ENCODE measurements at regions not wholly inside any gene's neighbourhood (a gene's known extent, or its start where the extent isn't known, plus 50 kb on each side); places are given as distances from the start of the nearest gene placed in this dataset.

DNA sequence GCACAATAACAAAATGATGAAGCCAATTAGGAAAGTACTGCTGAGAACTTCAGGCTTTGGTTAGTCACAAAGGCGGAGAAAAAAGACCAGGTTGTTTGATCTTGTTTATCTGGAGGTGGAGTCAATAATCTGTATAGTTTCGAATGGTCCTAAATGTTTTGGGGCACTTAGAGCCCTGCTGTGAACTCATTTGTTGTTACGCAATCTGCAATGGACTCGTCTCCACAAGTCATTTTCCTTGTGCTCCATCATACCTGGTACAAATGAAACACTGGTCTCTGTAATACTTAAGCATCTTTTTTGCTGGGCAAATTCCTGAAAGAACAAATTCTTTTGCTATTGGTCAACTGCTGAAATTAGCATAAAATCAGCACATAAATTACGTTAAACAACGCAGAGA, 430.5 kb downstream of the GATA3 start:
- DNase-seq = no peak

GRCh38 chr10:8487346-8487745, 432.9 kb downstream of the GATA3 start:
- no peak for DNase-seq

DNA sequence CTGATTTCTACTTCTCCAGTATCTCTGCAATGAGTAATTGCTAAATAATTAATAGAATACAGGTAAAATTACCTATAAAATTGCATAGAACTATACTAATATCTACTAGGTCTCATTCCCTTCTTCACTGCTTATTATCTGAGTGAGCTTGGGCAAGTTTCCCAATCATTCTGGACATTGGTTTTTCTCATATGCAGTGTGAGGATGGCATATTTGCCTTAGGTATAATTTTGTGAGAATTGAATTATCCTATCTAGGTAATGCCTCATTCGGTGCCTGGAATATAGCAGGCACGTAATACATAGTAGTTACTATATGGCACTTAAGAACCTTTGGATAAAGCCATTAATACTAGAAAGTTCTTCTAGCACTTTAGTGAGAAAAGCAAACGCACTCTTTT, 434.7 kb downstream of the GATA3 start:
- no peak for DNase-seq

DNA sequence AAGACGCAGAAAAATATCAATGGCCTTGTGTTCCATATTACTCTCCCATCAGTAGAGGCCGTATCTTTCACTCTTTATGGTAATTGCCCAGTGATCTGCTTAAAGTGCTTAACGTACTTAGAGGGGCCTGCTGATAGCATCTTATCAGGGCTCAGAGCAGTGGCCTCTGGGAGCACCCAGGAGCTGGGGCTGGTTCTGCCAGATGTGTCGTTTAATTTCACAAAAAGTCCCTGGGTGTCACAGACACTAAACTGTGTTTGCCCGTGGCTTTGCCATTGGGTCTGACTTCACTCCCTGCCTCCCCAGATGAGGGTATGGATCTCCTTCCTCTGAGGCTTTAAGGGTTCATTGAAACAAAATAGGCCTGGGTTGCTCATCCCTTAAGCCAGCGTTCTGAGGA, 435.3 kb downstream of the GATA3 start:
- no peak for DNase-seq

GRCh38 chr10:8498290-8498689, 443.8 kb downstream of the GATA3 start:
- DNase-seq = no peak

- no peak for DNase-seq
These were observed 444.4 kb downstream of the GATA3 start for GRCh38 chr10:8498881-8499280.

DNA sequence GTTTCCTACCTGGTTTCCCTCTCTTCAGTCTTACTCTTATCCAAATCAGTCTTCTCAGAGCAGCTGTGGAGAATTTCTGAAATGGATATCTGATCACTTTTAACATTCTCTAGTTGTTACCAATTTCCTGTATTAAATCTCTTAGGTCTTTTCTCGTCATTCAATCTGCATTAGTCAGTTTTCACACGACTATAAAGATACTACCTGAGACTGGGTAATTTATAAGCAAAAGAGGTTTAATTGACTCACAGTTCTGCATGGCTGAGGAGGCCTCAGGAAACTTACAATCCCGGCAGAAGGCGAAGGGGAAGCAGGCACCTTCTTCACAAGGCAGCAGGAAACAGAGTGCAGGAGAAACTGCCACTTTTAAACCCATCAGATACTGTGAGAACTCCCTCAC, 444.8 kb downstream of the GATA3 start:
- DNase-seq = no peak

DNA sequence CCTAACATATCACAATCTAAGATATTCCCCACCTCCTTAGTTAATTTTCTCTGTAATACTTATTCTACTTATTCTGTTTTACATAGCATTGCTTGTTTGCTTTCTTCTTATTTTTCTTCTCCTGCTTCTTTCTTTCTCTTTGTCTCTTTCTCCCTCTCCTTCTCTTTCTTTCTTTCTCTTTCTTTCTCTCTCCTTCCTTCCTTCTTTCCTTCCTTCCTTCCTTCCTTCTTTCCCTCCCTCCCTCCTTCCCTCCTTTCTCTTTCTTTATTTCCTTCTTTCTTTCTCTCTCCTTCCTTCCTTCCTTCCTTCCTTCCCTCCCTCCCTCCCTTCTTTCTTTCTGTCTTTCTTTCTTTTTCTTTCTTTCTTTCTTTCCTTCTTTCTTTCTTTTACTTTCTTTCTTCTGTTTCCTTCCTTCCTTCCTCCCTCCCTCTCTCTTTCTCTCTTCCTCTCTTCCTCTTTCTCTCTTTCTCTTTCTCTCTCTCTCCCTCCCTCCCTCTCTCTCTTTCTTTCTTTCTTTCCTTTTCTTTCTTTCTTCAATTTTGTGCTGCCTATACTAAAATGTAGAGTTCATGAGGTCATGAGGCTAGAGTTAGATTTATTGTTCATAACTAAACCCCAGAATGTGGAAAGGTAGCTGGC, 445.4 kb downstream of the GATA3 start:
- no peak for DNase-seq

- no peak for DNase-seq
These were observed 448.1 kb downstream of the GATA3 start for GRCh38 chr10:8502573-8502972.

DNA sequence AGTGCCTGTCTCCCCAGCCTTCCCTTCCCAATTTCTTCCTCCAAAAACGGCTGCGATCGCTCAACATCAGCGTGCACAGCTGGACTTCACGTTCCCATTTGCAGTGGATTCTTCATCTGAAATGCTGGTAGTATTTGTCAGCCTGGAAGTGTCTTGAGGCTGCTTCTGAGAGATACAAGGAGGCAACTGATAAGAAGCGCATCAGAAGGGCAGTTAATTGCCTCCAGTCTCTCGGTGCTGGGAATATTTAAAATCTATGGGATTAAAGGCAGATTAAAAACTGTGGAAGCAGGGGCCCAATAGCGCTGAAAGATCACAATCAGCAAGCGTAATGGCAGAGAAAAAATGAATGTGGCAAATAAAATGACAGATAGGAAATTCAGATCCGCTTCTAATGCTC, 450.0 kb downstream of the GATA3 start:
- no peak for DNase-seq

GRCh38 chr10:8507156-8507555, 452.7 kb downstream of the GATA3 start:
- no peak for DNase-seq

DNA sequence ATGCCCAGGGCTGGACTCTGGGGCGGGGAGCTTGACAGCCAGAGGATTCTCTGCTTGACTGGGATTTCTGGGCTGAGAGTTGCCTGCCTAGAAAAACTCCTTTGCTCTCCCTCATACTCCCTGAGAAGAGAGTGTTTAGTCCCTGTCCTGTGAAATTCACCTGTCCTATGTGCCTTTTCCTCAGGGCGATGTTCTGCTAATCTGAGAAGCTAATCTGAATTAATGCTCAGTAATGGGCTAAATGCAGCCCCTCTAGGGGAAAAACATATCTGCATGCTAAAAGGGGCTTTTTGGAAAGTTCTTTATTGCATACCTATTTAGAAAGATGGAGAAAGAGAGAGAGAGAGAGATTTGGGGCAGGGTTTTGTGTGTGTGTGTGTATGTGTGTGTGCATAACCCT, 454.4 kb downstream of the GATA3 start:
- DNase-seq = no peak

- no peak for DNase-seq
These were observed 456.0 kb downstream of the GATA3 start for GRCh38 chr10:8510471-8510870.

GRCh38 chr10:8511026-8511425, 456.5 kb downstream of the GATA3 start:
- no peak for DNase-seq

DNA sequence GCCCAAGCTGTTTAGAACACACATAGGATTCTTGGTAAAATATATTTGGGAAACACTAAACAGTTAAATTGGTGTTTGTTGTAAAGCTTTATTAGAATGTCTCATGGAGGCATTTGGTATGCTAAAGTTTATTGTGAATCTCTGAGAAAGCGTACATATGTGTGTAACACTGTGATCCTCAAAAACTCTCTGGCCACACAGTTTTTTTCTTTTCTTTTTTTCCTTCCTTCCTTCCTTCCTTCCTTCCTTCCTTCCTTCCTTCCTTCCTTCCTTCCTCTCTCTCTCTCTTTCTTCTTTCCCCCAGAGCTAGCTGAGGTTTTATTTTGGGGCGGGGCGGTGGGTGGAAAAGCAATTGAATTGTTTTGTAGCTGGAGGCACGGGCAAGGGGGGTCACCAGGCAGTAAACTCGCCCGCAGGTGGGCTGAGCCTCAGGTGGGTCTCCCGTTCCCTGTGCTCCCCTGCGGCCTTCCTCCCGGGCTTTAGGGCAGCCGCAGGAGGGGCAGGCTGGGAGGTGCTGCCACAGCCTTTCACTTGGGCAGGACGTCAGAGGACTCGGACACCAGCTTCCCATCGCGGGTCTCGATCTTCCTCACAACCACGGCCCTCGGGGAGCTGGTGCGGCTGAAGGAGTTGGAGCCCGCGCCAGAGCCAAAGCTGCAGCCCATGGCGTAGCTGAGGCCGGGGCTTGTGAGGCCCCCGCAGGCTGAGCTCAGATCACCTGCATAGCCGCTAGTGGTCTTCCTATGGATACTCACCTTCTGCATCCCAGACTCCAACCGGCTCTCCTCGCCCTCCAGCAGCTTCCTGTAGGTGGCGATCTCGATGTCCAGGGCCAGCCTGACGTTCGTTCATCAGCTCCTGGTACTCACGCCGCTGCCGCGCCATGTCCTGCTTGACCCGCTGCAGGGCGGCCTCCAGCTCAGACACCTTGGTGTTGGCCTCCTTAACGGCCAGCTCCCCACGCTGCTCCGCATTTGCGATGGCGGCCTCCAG, 459.0 kb downstream of the GATA3 start:
- no peak for DNase-seq

- no peak for DNase-seq
These were observed 465.9 kb downstream of the GATA3 start for GRCh38 chr10:8520382-8520781.

DNA sequence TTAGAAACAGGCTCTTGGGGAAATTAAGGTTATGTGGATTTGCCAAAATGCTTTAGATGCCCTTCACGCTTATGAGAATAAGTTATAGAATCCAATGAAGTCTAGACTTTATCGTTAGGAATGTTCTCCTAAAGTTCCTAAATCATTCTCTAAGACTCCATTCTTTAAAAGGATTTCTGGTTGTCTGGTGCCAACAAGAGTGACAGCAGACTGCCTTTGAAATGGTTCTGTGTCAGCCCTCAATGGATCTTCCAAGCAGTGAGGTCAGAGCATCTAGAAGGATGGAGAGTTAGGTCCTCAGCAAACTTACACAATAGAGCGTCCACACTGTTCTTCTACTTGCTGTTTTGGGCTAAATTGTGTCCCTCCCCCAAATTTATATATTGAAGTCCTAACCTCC, 473.3 kb downstream of the GATA3 start:
- no peak for DNase-seq

DNA sequence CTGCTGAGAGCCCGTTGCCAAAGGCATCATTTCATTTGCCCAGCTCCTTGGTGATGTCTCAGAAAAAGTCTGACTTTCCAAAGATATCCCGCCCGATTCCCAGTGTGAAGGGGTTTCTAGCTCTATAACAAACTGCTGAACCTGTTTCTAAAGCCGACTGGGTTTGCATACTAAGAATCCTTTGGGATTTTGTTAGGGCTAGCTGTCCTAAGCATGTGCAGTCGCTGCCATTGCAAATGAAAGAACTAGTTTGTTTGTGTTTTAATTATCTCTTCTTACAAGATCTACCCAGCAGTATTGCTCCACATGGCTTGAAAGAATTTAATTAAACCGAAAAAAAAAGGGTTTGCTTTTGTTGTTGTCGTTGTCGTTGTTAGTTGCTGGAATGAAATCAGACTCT, 476.6 kb downstream of the GATA3 start:
- no peak for DNase-seq

DNA sequence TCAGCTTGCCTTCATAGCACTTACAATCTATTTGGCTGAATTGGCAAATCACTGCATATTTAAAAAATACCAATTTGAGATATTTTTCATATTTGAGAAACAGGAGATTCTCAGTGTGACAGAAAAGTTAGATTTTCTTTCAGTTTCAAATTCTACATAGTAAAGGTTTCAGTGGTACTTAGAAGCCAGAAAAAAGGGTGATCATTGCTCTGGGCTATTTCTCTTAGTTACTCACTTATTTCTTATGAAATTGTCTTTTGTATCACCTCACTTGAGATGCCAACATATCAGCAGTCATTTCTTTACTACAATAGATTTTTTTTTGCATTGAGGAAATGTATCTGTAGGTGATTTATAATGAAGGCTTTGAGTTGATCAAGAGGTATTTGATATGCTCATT, 478.2 kb downstream of the GATA3 start:
- no peak for DNase-seq

DNA sequence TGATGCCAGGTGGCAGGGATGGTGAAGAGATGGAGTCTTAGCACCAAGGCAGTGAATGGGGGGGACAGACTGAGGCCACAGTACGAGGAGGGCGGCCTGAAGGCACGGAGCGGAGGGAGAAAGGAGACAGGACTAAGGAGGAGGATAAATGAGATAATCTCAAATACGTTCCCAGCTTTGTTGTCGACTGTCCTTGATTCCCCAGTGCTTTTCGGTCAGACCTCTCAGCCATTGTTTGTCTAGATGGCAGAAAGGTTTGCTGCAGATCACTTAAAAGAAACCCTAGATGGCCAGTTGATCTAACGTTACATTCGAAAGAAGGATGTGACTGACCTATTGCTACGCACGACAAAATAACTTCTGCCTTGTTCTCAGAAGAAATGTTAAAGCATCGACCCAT, 479.0 kb downstream of the GATA3 start:
- no peak for DNase-seq

- DNase-seq = no peak
These were observed 479.6 kb downstream of the GATA3 start for GRCh38 chr10:8534096-8534495.

- no peak for DNase-seq
These were observed 480.4 kb downstream of the GATA3 start for GRCh38 chr10:8534891-8535290.

DNA sequence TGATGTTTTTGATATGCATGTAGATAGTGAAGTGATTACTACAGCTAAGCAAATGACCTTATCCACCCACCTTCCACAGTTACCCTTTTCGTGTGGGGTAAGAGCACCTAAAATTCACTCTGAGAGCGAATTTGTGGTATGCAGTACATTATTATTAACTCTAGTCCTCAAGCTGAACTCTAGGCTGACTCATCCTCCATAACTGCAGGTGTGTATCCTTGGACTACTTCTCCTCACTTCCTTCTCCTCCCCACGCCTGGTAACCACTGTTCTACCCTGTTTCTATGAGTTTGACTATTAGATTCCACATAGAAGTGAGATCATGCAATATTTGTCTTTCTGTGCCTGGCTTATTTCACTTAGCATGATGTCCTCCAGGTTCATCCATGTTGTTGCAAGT, 484.6 kb downstream of the GATA3 start:
- no peak for DNase-seq

Data from muscle of arm (tissue), 1 donor.